SU-DHL-6 (cell line): ENCODE measurements at regions not wholly inside any gene's neighbourhood (a gene's known extent, or its start where the extent isn't known, plus 50 kb on each side); places are given as distances from the start of the nearest gene placed in this dataset.

ENCODE experiments used
- EZH2phosphoT487 ChIP-seq: fragments of 200-600 bp; sonication (generic), shearing (Covaris generic); conservative IDR thresholded peaks from 2 replicates; pipeline ENCODE4 v1.6.1; 2018; ENCODE audit warnings: mild to moderate bottlenecking, antibody characterized with exemption, low read length, moderate library complexity, mixed read lengths
- TF ChIP-seq, protein P1 (sequence below): fragments of 200-600 bp; sonication (generic); IDR thresholded peaks from one replicate; pipeline ENCODE4 v1.5.1; 2017; ENCODE audit warnings: antibody characterized with exemption, mild to moderate bottlenecking, low read length, moderate library complexity; ENCODE audit not compliant: insufficient read depth, poor library complexity, severe bottlenecking

DNA sequence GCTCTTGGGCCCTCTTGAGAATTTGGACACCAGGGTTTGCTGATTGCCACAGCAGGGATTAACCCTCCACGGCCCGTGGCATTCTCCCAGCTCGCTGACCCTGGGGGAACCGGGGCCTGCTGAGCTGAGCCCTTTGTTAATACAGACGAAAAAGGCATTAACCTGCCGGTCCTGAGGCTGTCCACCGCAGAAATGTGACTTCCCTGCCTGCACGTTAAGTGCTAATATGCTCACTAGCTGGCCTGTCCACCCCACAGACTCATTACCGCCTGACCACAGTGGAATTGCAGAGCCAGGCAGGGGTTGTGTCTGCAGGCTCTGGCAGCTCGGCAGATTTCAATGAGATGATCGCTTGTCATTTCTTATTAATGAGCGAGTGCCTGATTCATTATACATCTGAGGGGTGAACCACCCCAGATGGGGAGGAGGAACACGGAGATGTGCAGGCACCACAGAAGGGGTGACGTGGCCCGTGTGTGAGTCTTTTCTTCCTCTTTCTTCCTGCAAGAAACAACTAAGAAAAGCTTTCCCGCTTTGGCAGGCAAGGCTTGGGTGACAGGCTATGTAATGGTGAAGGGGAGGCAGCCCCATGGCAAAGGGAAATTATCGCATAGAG is 126.0 kb downstream of the GLI2 start:
- TF ChIP-seq, protein P1, sequence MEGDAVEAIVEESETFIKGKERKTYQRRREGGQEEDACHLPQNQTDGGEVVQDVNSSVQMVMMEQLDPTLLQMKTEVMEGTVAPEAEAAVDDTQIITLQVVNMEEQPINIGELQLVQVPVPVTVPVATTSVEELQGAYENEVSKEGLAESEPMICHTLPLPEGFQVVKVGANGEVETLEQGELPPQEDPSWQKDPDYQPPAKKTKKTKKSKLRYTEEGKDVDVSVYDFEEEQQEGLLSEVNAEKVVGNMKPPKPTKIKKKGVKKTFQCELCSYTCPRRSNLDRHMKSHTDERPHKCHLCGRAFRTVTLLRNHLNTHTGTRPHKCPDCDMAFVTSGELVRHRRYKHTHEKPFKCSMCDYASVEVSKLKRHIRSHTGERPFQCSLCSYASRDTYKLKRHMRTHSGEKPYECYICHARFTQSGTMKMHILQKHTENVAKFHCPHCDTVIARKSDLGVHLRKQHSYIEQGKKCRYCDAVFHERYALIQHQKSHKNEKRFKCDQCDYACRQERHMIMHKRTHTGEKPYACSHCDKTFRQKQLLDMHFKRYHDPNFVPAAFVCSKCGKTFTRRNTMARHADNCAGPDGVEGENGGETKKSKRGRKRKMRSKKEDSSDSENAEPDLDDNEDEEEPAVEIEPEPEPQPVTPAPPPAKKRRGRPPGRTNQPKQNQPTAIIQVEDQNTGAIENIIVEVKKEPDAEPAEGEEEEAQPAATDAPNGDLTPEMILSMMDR: no peak
- TF ChIP-seq EZH2phosphoT487: no peak
